ENCODE measurements at regions not wholly inside any gene's neighbourhood (a gene's known extent, or its start where the extent isn't known, plus 50 kb on each side); places are given as distances from the start of the nearest gene placed in this dataset.

- DNase-seq: no peak
Observed at GRCh38 chr18:33951031-33951430, 273.7 kb downstream of the NOL4 start.

- no peak for DNase-seq
Observed at GRCh38 chr18:33946336-33946735, 278.4 kb downstream of the NOL4 start.

- no peak for DNase-seq
Observed at GRCh38 chr18:33944493-33944892, 280.2 kb downstream of the NOL4 start.

GRCh38 chr18:33937270-33937816 lies 287.4 kb downstream of the NOL4 start:
- DNase-seq: no peak

GRCh38 chr18:33934258-33934657 lies 290.5 kb downstream of the NOL4 start:
- DNase-seq: no peak

GRCh38 chr18:33928231-33928630 lies 296.5 kb downstream of the NOL4 start:
- no peak for DNase-seq

GRCh38 chr18:33924576-33924975 lies 300.1 kb downstream of the NOL4 start:
- DNase-seq: no peak

- no peak for DNase-seq
Observed at GRCh38 chr18:33923980-33924379, 300.7 kb downstream of the NOL4 start.

- DNase-seq: no peak
Observed at GRCh38 chr18:33918571-33918970, 306.1 kb downstream of the NOL4 start.

GRCh38 chr18:33916200-33916599 lies 308.5 kb downstream of the NOL4 start:
- no peak for DNase-seq

GRCh38 chr18:33914399-33914798 lies 310.3 kb downstream of the NOL4 start:
- DNase-seq: no peak

GRCh38 chr18:33906046-33906445 lies 318.7 kb downstream of the NOL4 start:
- no peak for DNase-seq

- no peak for DNase-seq
Observed at GRCh38 chr18:33901894-33902512, 322.7 kb downstream of the NOL4 start.

- no peak for DNase-seq
Observed at GRCh38 chr18:33900638-33901037, 322.6 kb downstream of the ASXL3 start.

- no peak for DNase-seq
Observed at GRCh38 chr18:33898427-33898826, 320.4 kb downstream of the ASXL3 start.

GRCh38 chr18:33878213-33878612 lies 300.2 kb downstream of the ASXL3 start:
- no peak for DNase-seq

- no peak for DNase-seq
Observed at GRCh38 chr18:33875029-33875565, 297.1 kb downstream of the ASXL3 start.

- no peak for DNase-seq
Observed at GRCh38 chr18:33873112-33873511, 295.1 kb downstream of the ASXL3 start.

GRCh38 chr18:33871363-33872025 lies 293.5 kb downstream of the ASXL3 start:
- no peak for DNase-seq

- no peak for DNase-seq
Observed at GRCh38 chr18:33870059-33870458, 292.0 kb downstream of the ASXL3 start.

GRCh38 chr18:33866386-33866785 lies 288.4 kb downstream of the ASXL3 start:
- no peak for DNase-seq

GRCh38 chr18:33863912-33864311 lies 285.9 kb downstream of the ASXL3 start:
- DNase-seq: no peak

- DNase-seq: no peak
Observed at GRCh38 chr18:33854827-33855139, 276.8 kb downstream of the ASXL3 start.

- DNase-seq: no peak
Observed at GRCh38 chr18:33854086-33854826, 276.2 kb downstream of the ASXL3 start.

Data from activated CD4-positive, alpha-beta T cell treated with anti-CD3 and anti-CD28 coated beads, Interleukin-2, amount 50 U/mL, for 16 hours (primary cell).